Neural cell (in vitro differentiated cells): ENCODE measurements at regions not wholly inside any gene's neighbourhood (a gene's known extent, or its start where the extent isn't known, plus 50 kb on each side); places are given as distances from the start of the nearest gene placed in this dataset.

Source experiments
- H2AFZ ChIP-seq: fragments of 200-600, 300-800 bp; sonication (generic), shearing (Covaris generic); 2 replicates; pipeline ENCODE4 v1.6.0; 2014; ENCODE audit warnings: low read depth, mild to moderate bottlenecking, antibody characterized with exemption, low read length, moderate library complexity
- H3F3A ChIP-seq: fragments of 200-600 bp; shearing (Covaris generic); 2 replicates; pipeline ENCODE4 v1.6.1; 2016; ENCODE audit warnings: mild to moderate bottlenecking, moderate library complexity, mixed read lengths, antibody characterized with exemption, low read length; ENCODE audit not compliant: insufficient read depth, poor library complexity, severe bottlenecking
- H3K27ac ChIP-seq: fragments of 200-600, 300-800 bp; sonication (generic), shearing (Covaris generic); 2 replicates; pipeline ENCODE4 v1.5.1; 2014; ENCODE audit warnings: mild to moderate bottlenecking, low read length, moderate library complexity
- H3K27me3 ChIP-seq: fragments of 300-800, 200-600 bp; sonication (generic), shearing (Covaris generic); 2 replicates; pipeline ENCODE4 v1.6.0; 2014; ENCODE audit warnings: mild to moderate bottlenecking, low read depth, low read length, moderate library complexity; ENCODE audit not compliant: insufficient read depth
- H3K36me3 ChIP-seq: fragments of 300-800, 200-600 bp; sonication (generic), shearing (Covaris generic); 2 replicates; pipeline ENCODE4 v1.5.1; 2014; ENCODE audit warnings: mild to moderate bottlenecking, antibody characterized with exemption, low read length, moderate library complexity; ENCODE audit not compliant: insufficient read depth
- H3K4me2 ChIP-seq: fragments of 300-800, 200-600 bp; sonication (generic), shearing (Covaris generic); 2 replicates; pipeline ENCODE4 v1.6.0; 2014; ENCODE audit warnings: mild to moderate bottlenecking, low read length
- H3K4me3 ChIP-seq: fragments of 300-800, 200-600 bp; sonication (generic), shearing (Covaris generic); 2 replicates; pipeline ENCODE4 v1.5.1; 2014; ENCODE audit warnings: mild to moderate bottlenecking, low read length, moderate library complexity
- H3K79me2 ChIP-seq: fragments of 200-600 bp; shearing (Covaris generic); replicated peaks from 2 replicates; pipeline ENCODE4 v1.6.0; 2014; ENCODE audit warnings: mild to moderate bottlenecking, low read length, moderate library complexity; ENCODE audit not compliant: insufficient read depth
- H3K9ac ChIP-seq: fragments of 300-800, 200-600 bp; sonication (generic), shearing (Covaris generic); 2 replicates; pipeline ENCODE4 v1.6.1; 2016; ENCODE audit warnings: mild to moderate bottlenecking, low read length, mixed read lengths
- H3K9me2 ChIP-seq: fragments of 200-600 bp; shearing (Covaris generic); 2 replicates; pipeline ENCODE4 v1.6.1; 2016; ENCODE audit warnings: mild to moderate bottlenecking, low read length, mixed read lengths; ENCODE audit not compliant: insufficient read depth
- H3K9me3 ChIP-seq: fragments of 200-600, 300-800 bp; sonication (generic), shearing (Covaris generic); 2 replicates; pipeline ENCODE4 v1.6.1; 2016; ENCODE audit warnings: mild to moderate bottlenecking, mixed run types, low read length, moderate library complexity, mixed read lengths
- H4K20me1 ChIP-seq: fragments of 200-600 bp; shearing (Covaris generic); 2 replicates; pipeline ENCODE4 v1.6.1; 2016; ENCODE audit warnings: mild to moderate bottlenecking, mixed run types; ENCODE audit not compliant: insufficient read depth
- CTCF ChIP-seq: fragments of 450-650 bp; IDR thresholded peaks from 2 replicates; pipeline ENCODE4 v1.5.1; 2014; ENCODE audit warnings: antibody characterized with exemption, mild to moderate bottlenecking, moderate library complexity; ENCODE audit not compliant: poor library complexity, severe bottlenecking
- EP300 ChIP-seq: fragments of 450-650 bp; conservative IDR thresholded peaks from 2 replicates; pipeline ENCODE4 v1.6.1; 2014; ENCODE audit warnings: antibody characterized with exemption, mild to moderate bottlenecking, moderate library complexity; ENCODE audit not compliant: poor library complexity, severe bottlenecking
- EZH2 ChIP-seq: fragments of 200-600, 300-800 bp; shearing (Covaris generic), sonication (generic); IDR thresholded peaks from 2 replicates; pipeline ENCODE4 v1.6.1; 2014; ENCODE audit warnings: antibody characterized with exemption, low read length, borderline replicate concordance, mild to moderate bottlenecking; ENCODE audit not compliant: insufficient read depth, poor library complexity, severe bottlenecking
- MXI1 ChIP-seq: fragments of 450-650 bp; conservative IDR thresholded peaks from 2 replicates; pipeline ENCODE4 v1.6.1; 2014; ENCODE audit warnings: antibody characterized with exemption, mild to moderate bottlenecking; ENCODE audit not compliant: poor library complexity, severe bottlenecking
- POLR2AphosphoS5 ChIP-seq: IDR thresholded peaks from 2 replicates; pipeline ENCODE4 v1.6.1; 2012
- REST ChIP-seq: IDR thresholded peaks from 2 replicates; pipeline ENCODE4 v1.6.1; 2012; ENCODE audit warnings: borderline replicate concordance
- TAF1 ChIP-seq: IDR thresholded peaks from 2 replicates; pipeline ENCODE4 v1.6.1; 2012; ENCODE audit warnings: low read depth

GRCh38 chr18:8478968-8479370, 130.3 kb upstream of the RAB12 start:
- peaks cover 4% of the 10 kb centered on the region for H3F3A ChIP-seq

GRCh38 chr18:8479789-8480188, 129.4 kb upstream of the RAB12 start:
- no peak overlapping the region for H3K27ac ChIP-seq
- no peaks in the 10 kb centered on the region for H3K9me3 ChIP-seq
- no peak overlapping the region for H3K4me2 ChIP-seq
- H3K27me3 ChIP-seq, result no peaks in the 10 kb centered on the region
- H3K4me3 ChIP-seq, result no peak overlapping the region
- H4K20me1 ChIP-seq, result no peaks in the 10 kb centered on the region
- no peak overlapping the region for H2AFZ ChIP-seq
- H3F3A ChIP-seq, result peaks cover 4% of the 10 kb centered on the region
- H3K36me3 ChIP-seq, result no peaks in the 10 kb centered on the region
- H3K9me2 ChIP-seq, result no peaks in the 10 kb centered on the region
- H3K9ac ChIP-seq, result no peak overlapping the region
- TF ChIP-seq CTCF, result no peak
- no peak for TF ChIP-seq POLR2AphosphoS5
- TF ChIP-seq EZH2, result no peak
- no peak for TF ChIP-seq MXI1
- TF ChIP-seq EP300, result no peak
- TF ChIP-seq REST, result no peak
- no peak for TF ChIP-seq TAF1
- no peaks in the 10 kb centered on the region for H3K79me2 ChIP-seq

More at GRCh38 chr18:8478968-8479370, 130.3 kb upstream of the RAB12 start:
- H3K9me2 ChIP-seq, result no peaks in the 10 kb centered on the region
- no peak overlapping the region for H3K9ac ChIP-seq
- H3K27me3 ChIP-seq, result no peaks in the 10 kb centered on the region
- no peaks in the 10 kb centered on the region for H3K36me3 ChIP-seq
- no peaks in the 10 kb centered on the region for H3K79me2 ChIP-seq
- no peak overlapping the region for H3K27ac ChIP-seq
- H3K4me2 ChIP-seq, result no peak overlapping the region
- H4K20me1 ChIP-seq, result no peaks in the 10 kb centered on the region
- TF ChIP-seq EP300 (no peak), MXI1 (no peak), EZH2 (no peak), POLR2AphosphoS5 (no peak), CTCF (no peak), REST (no peak)
- H2AFZ ChIP-seq, result no peak overlapping the region
- no peaks in the 10 kb centered on the region for H3K9me3 ChIP-seq
- H3K4me3 ChIP-seq, result no peak overlapping the region
